ENCODE measurements at regions not wholly inside any gene's neighbourhood (a gene's known extent, or its start where the extent isn't known, plus 50 kb on each side); places are given as distances from the start of the nearest gene placed in this dataset.

GRCh38 chr4:63440236-63440635 is 969.0 kb downstream of the TECRL start:
- H3K4me2 ChIP-seq, result no peak overlapping the region
- H3K4me3 ChIP-seq, result no peak overlapping the region
- peak overlapping the region; percentile 21 for H3K27ac ChIP-seq

GRCh38 chr4:63430105-63430504 is 979.1 kb downstream of the TECRL start:
- 88% methylated on average over 1 of the region's 1 CpG for WGBS (ENCODE audit: low lambda C conversion rate, missing lambda C conversion rate)
- H3K4me2 ChIP-seq, result no peak overlapping the region
- H2AFZ ChIP-seq, result no peak overlapping the region
- H3K9me3 ChIP-seq (ENCODE audit: low read depth), result no peaks in the 10 kb centered on the region
- TF ChIP-seq CTCF (IDR thresholded peaks at IDR 0.05; ENCODE audit: poor library complexity) (no peak), EZH2 (IDR thresholded peaks at IDR 0.05; ENCODE audit: borderline replicate concordance) (no peak)
- H3K27me3 ChIP-seq, result no peaks in the 10 kb centered on the region
- H3K27ac ChIP-seq, result no peak overlapping the region
- H3K9me2 ChIP-seq (replicated peaks; ENCODE audit: insufficient read depth), result no peaks in the 10 kb centered on the region
- no peaks in the 10 kb centered on the region for H3K36me3 ChIP-seq (replicated peaks; ENCODE audit: insufficient read depth, low read depth)
- H3K4me1 ChIP-seq (ENCODE audit: insufficient read depth), result no peaks in the 10 kb centered on the region
- no peaks in the 10 kb centered on the region for H4K20me1 ChIP-seq (ENCODE audit: insufficient read depth, poor library complexity, severe bottlenecking)
- H3K4me3 ChIP-seq, result no peak overlapping the region
- H3K79me2 ChIP-seq, result no peaks in the 10 kb centered on the region
- DNase-seq (ENCODE audit: low spot score), result no peak

More at GRCh38 chr4:63440236-63440635, 969.0 kb downstream of the TECRL start:
- no peak for DNase-seq (ENCODE audit: low spot score)
- H4K20me1 ChIP-seq (ENCODE audit: insufficient read depth, poor library complexity, severe bottlenecking), result no peaks in the 10 kb centered on the region
- no peaks in the 10 kb centered on the region for H3K36me3 ChIP-seq (replicated peaks; ENCODE audit: insufficient read depth, low read depth)
- H3K27me3 ChIP-seq, result no peaks in the 10 kb centered on the region
- H3K4me1 ChIP-seq (ENCODE audit: insufficient read depth), result no peaks in the 10 kb centered on the region
- no peaks in the 10 kb centered on the region for H3K9me2 ChIP-seq (replicated peaks; ENCODE audit: insufficient read depth)
- no peaks in the 10 kb centered on the region for H3K79me2 ChIP-seq
- peaks cover 4% of the 10 kb centered on the region for H3K9me3 ChIP-seq (ENCODE audit: low read depth)
- TF ChIP-seq EZH2 (IDR thresholded peaks at IDR 0.05; ENCODE audit: borderline replicate concordance) (no peak), EZH2phosphoT487 (IDR thresholded peaks at IDR 0.05; ENCODE audit: low read depth, severe bottlenecking, unreplicated experiment) (no peak), CTCF (IDR thresholded peaks at IDR 0.05; ENCODE audit: poor library complexity) (no peak)
- no peak overlapping the region for H2AFZ ChIP-seq

GRCh38 chr4:63396269-63396668 is 1013.0 kb downstream of the TECRL start:
- Histone ChIP-seq H3K79me2 (no peaks in the 10 kb centered on the region), H3K27me3 (no peaks in the 10 kb centered on the region), H3K4me1 (ENCODE audit: insufficient read depth) (no peaks in the 10 kb centered on the region), H3K9me2 (replicated peaks; ENCODE audit: insufficient read depth) (no peaks in the 10 kb centered on the region), H3K36me3 (replicated peaks; ENCODE audit: insufficient read depth, low read depth) (no peaks in the 10 kb centered on the region), H2AFZ (no peak overlapping the region), H3K4me2 (no peak overlapping the region), H3K4me3 (no peak overlapping the region), H3K9me3 (ENCODE audit: low read depth) (no peaks in the 10 kb centered on the region), H4K20me1 (ENCODE audit: insufficient read depth, poor library complexity, severe bottlenecking) (no peaks in the 10 kb centered on the region), H3K27ac (no peak overlapping the region)
- DNase-seq (ENCODE audit: low spot score), result no peak
- WGBS (ENCODE audit: low lambda C conversion rate, missing lambda C conversion rate), result 79% methylated on average over 4 of the region's 4 CpGs
- TF ChIP-seq EZH2phosphoT487 (IDR thresholded peaks at IDR 0.05; ENCODE audit: low read depth, severe bottlenecking, unreplicated experiment) (no peak), EZH2 (IDR thresholded peaks at IDR 0.05; ENCODE audit: borderline replicate concordance) (no peak), CTCF (IDR thresholded peaks at IDR 0.05; ENCODE audit: poor library complexity) (no peak)

GRCh38 chr4:63393544-63393943 is 1015.7 kb downstream of the TECRL start:
- no peak for DNase-seq (ENCODE audit: low spot score)
- no peak overlapping the region for H3K4me3 ChIP-seq
- H3K79me2 ChIP-seq, result no peaks in the 10 kb centered on the region
- H3K27ac ChIP-seq, result no peak overlapping the region
- no peak overlapping the region for H3K4me2 ChIP-seq
- TF ChIP-seq EZH2 (IDR thresholded peaks at IDR 0.05; ENCODE audit: borderline replicate concordance) (no peak), CTCF (IDR thresholded peaks at IDR 0.05; ENCODE audit: poor library complexity) (no peak), EZH2phosphoT487 (IDR thresholded peaks at IDR 0.05; ENCODE audit: low read depth, severe bottlenecking, unreplicated experiment) (no peak)
- no peaks in the 10 kb centered on the region for H3K4me1 ChIP-seq (ENCODE audit: insufficient read depth)
- no peaks in the 10 kb centered on the region for H3K27me3 ChIP-seq
- no peaks in the 10 kb centered on the region for H3K9me3 ChIP-seq (ENCODE audit: low read depth)
- no peaks in the 10 kb centered on the region for H3K9me2 ChIP-seq (replicated peaks; ENCODE audit: insufficient read depth)
- no peaks in the 10 kb centered on the region for H3K36me3 ChIP-seq (replicated peaks; ENCODE audit: insufficient read depth, low read depth)
- no peak overlapping the region for H2AFZ ChIP-seq
- no peaks in the 10 kb centered on the region for H4K20me1 ChIP-seq (ENCODE audit: insufficient read depth, poor library complexity, severe bottlenecking)
